ENCODE measurements at regions not wholly inside any gene's neighbourhood (a gene's known extent, or its start where the extent isn't known, plus 50 kb on each side); places are given as distances from the start of the nearest gene placed in this dataset.

GRCh38 chr13:29707876-29708543, 112.5 kb upstream of the SLC7A1 start:
- WGBS: 70% methylated on average over 7 of the region's 7 CpGs
- Histone ChIP-seq H3K36me3 (no peaks in the 10 kb centered on the region), H3K27me3 (no peaks in the 10 kb centered on the region), H3K4me1 (no peaks in the 10 kb centered on the region), H3K4me3 (no peak overlapping the region), H3K9me3 (peaks cover 0 to 6% (median 0%) of the 10 kb centered on the region in 4 donors), H3K27ac (replicated peaks in 1 of 4) (no peak overlapping the region)
- intact Hi-C loops (cut with DNase I): loop anchor here (10.0 kb wide), 1 partner anchor 203 kb away; no protein-coding TSS in a partner anchor
- TF ChIP-seq POLR2A (IDR thresholded peaks at IDR 0.05; ENCODE audit: low read depth) (no peak), CTCF (IDR thresholded peaks at IDR 0.05) (peak; percentile 30 to 38 (median 35)), EP300 (IDR thresholded peaks at IDR 0.05) (no peak)
- no peak for DNase-seq (ENCODE audit: extremely low spot score)

GRCh38 chr13:29706923-29707322, 111.4 kb upstream of the SLC7A1 start:
- WGBS: 83% methylated on average over 9 of the region's 9 CpGs
- Histone ChIP-seq H3K9me3 (peaks cover 0 to 6% (median 0%) of the 10 kb centered on the region in 4 donors), H3K36me3 (no peaks in the 10 kb centered on the region), H3K4me3 (no peak overlapping the region), H3K27ac (replicated peaks in 1 of 4) (no peak overlapping the region), H3K27me3 (peaks cover 0 to under 1% (median 0%) of the 10 kb centered on the region in 4 donors), H3K4me1 (no peaks in the 10 kb centered on the region)
- DNase-seq (ENCODE audit: extremely low spot score): no peak
- intact Hi-C loops (cut with DNase I): loop anchor here (10.0 kb wide), 1 partner anchor 202 kb away; no protein-coding TSS in a partner anchor
- TF ChIP-seq POLR2AphosphoS5 (IDR thresholded peaks at IDR 0.05) (no peak), CTCF (IDR thresholded peaks at IDR 0.05) (no peak), EP300 (IDR thresholded peaks at IDR 0.05) (no peak), POLR2A (IDR thresholded peaks at IDR 0.05; ENCODE audit: low read depth) (no peak)

- Histone ChIP-seq H3K27me3 (peaks cover 0 to 3% (median 0%) of the 10 kb centered on the region in 4 donors), H3K4me1 (no peaks in the 10 kb centered on the region), H3K36me3 (no peaks in the 10 kb centered on the region), H3K27ac (replicated peaks in 1 of 4) (no peak overlapping the region), H3K4me3 (no peak overlapping the region), H3K9me3 (peaks cover 0 to 6% (median 0%) of the 10 kb centered on the region in 4 donors)
- no peak for DNase-seq (ENCODE audit: extremely low spot score)
- intact Hi-C loops (cut with DNase I): loop anchor here (10.0 kb wide), 1 partner anchor 200 kb away; no protein-coding TSS in a partner anchor
- WGBS: 53% methylated on average over 3 of the region's 3 CpGs
- TF ChIP-seq POLR2A (IDR thresholded peaks at IDR 0.05; ENCODE audit: low read depth) (no peak), POLR2AphosphoS5 (IDR thresholded peaks at IDR 0.05) (no peak), CTCF (IDR thresholded peaks at IDR 0.05) (no peak), EP300 (IDR thresholded peaks at IDR 0.05) (no peak)
Measured at GRCh38 chr13:29704648-29705047, 109.2 kb upstream of the SLC7A1 start.

- 86% methylated on average over 4 of the region's 4 CpGs for WGBS
- Histone ChIP-seq H3K4me1 (no peaks in the 10 kb centered on the region), H3K36me3 (no peaks in the 10 kb centered on the region), H3K27me3 (peaks cover 0 to 3% (median 0%) of the 10 kb centered on the region in 4 donors), H3K9me3 (peaks cover 0 to 6% (median 0%) of the 10 kb centered on the region in 4 donors), H3K4me3 (no peak overlapping the region), H3K27ac (replicated peaks in 1 of 4) (no peak overlapping the region)
- intact Hi-C loops (cut with DNase I): loop anchor here (10.0 kb wide), 1 partner anchor 199 kb away; no protein-coding TSS in a partner anchor
- TF ChIP-seq POLR2A (IDR thresholded peaks at IDR 0.05; ENCODE audit: low read depth) (no peak), EP300 (IDR thresholded peaks at IDR 0.05) (no peak), POLR2AphosphoS5 (IDR thresholded peaks at IDR 0.05) (no peak), CTCF (IDR thresholded peaks at IDR 0.05) (no peak)
- DNase-seq (ENCODE audit: extremely low spot score): no peak
Measured at GRCh38 chr13:29703421-29703820, 107.9 kb upstream of the SLC7A1 start.

All from esophagus muscularis mucosa (tissue), 4 donors.